OCI-LY1 (cell line): ENCODE measurements at regions not wholly inside any gene's neighbourhood (a gene's known extent, or its start where the extent isn't known, plus 50 kb on each side); places are given as distances from the start of the nearest gene placed in this dataset.

Experiments used
- CTCF ChIP-seq: fragments of 200-600 bp; sonication (generic), shearing (Covaris generic); IDR thresholded peaks from 2 replicates; pipeline ENCODE4 v1.5.1; 2017; ENCODE audit warnings: mild to moderate bottlenecking, antibody characterized with exemption, low read length, moderate library complexity, mixed read lengths
- EZH2 ChIP-seq: fragments of 200-600 bp; sonication (generic), shearing (Covaris generic); IDR thresholded peaks from 2 replicates; pipeline ENCODE4 v1.8.0; 2017; ENCODE audit warnings: borderline replicate concordance, mixed run types, mild to moderate bottlenecking, antibody characterized with exemption, low read length, moderate library complexity, mixed read lengths

GRCh38 chr5:3225201-3225960 lies 370.3 kb upstream of the IRX1 start:
- TF ChIP-seq CTCF = no peak
- TF ChIP-seq EZH2 = no peak
